H1 (cell line): ENCODE measurements at regions not wholly inside any gene's neighbourhood (a gene's known extent, or its start where the extent isn't known, plus 50 kb on each side); places are given as distances from the start of the nearest gene placed in this dataset.

Source experiments
- CTCF ChIA-PET: fragments of 300-600 bp; sonication (Branson Sonifier 250); formaldehyde crosslinking; loops from one replicate; lab custom pipeline; 2021; ENCODE audit not compliant: partially characterized antibody; lab: Charles Lee
- POLR2A ChIA-PET: fragments of 300-600 bp; sonication (Branson Sonifier 250); formaldehyde crosslinking; loops from one replicate; lab custom pipeline; 2021; ENCODE audit warnings: inconsistent platforms; ENCODE audit not compliant: partially characterized antibody; lab: Charles Lee
- DNase-seq, 2 experiments: peaks; one replicate each; pipeline versions ENCODE4 v3.0.0 to v3.0.0-alpha.2; 2010 to 2022; ENCODE audit warnings: low spot score in 2 of 2, low read depth in 1 of 2, mixed read lengths in 1 of 2
- FAIRE-seq: peaks from 2 replicates; lab custom pipeline; 2011; peaks lifted over from hg19 to GRCh38; lab: Jason Lieb, UNC
- H2AFZ ChIP-seq: 2 replicates; pipeline ENCODE4 v1.8.1; 2012; ENCODE audit warnings: low read length, inconsistent platforms
- H2AK5ac ChIP-seq: 2 replicates; pipeline ENCODE4 v1.6.1; 2013; ENCODE audit warnings: low read depth, low read length
- H2BK120ac ChIP-seq: replicated peaks from 2 replicates; pipeline ENCODE3; 2013; ENCODE audit warnings: low read depth, low read length, inconsistent platforms
- H2BK12ac ChIP-seq: 2 replicates; pipeline ENCODE4 v1.6.1; 2013; ENCODE audit warnings: low read depth, low read length
- H2BK15ac ChIP-seq: 2 replicates; pipeline ENCODE4 v1.6.1; 2013; ENCODE audit warnings: low read length
- H2BK20ac ChIP-seq: 2 replicates; pipeline ENCODE4 v1.6.1; 2013; ENCODE audit warnings: low read length
- H2BK5ac ChIP-seq: 2 replicates; pipeline ENCODE4 v1.6.1; 2013; ENCODE audit warnings: low read depth, low read length
- H3K14ac ChIP-seq: 2 replicates; pipeline ENCODE4 v1.6.1; 2013; ENCODE audit warnings: inconsistent platforms; ENCODE audit not compliant: insufficient read length
- H3K18ac ChIP-seq: 2 replicates; pipeline ENCODE4 v1.6.1; 2013; ENCODE audit warnings: low read length; ENCODE audit errors: extremely low read depth
- H3K23ac ChIP-seq: 2 replicates; pipeline ENCODE4 v1.6.1; 2013; ENCODE audit warnings: inconsistent platforms; ENCODE audit not compliant: insufficient read length
- H3K23me2 ChIP-seq: 2 replicates; pipeline ENCODE4 v1.6.1; 2013; ENCODE audit warnings: low read depth, low read length
- H3K27ac ChIP-seq: 2 replicates; pipeline ENCODE4 v1.6.1; 2011; ENCODE audit warnings: low read depth, low read length, inconsistent platforms
- H3K27me3 ChIP-seq, 4 experiments: replicated peaks in 1 of 4; 1 replicate in 1 of 4; 2 replicates in 3 of 4; pipeline versions ENCODE4 v1.6.1 to v1.8.1; 2011 to 2013; ENCODE audit warnings: low read length in 3 of 4, mild to moderate bottlenecking in 3 of 4, inconsistent platforms in 2 of 4, mixed read lengths in 2 of 4, moderate library complexity in 1 of 4; ENCODE audit not compliant: control insufficient read depth in 3 of 4, insufficient read depth in 3 of 4; ENCODE audit errors: extremely low read depth in 1 of 4
- H3K36me3 ChIP-seq, 4 experiments: 2 replicates each; pipeline versions ENCODE4 v1.6.1 to v1.8.1; 2011 to 2013; ENCODE audit warnings: mild to moderate bottlenecking in 4 of 4, low read length in 3 of 4, moderate library complexity in 2 of 4, control low read depth in 1 of 4, inconsistent platforms in 1 of 4; ENCODE audit not compliant: insufficient read depth in 4 of 4, control insufficient read depth in 2 of 4
- H3K4ac ChIP-seq: replicated peaks from 2 replicates; pipeline ENCODE3; 2013; ENCODE audit warnings: low read length, low read depth, mixed read lengths, inconsistent platforms; ENCODE audit not compliant: insufficient read length
- H3K4me1 ChIP-seq, 4 experiments: replicated peaks in 1 of 4; 1 replicate in 1 of 4; 2 replicates in 3 of 4; pipeline versions ENCODE4 v1.6.1 to v1.8.1; 2011 to 2013; ENCODE audit warnings: low read length in 3 of 4, inconsistent platforms in 2 of 4, mixed read lengths in 1 of 4; ENCODE audit not compliant: insufficient read depth in 4 of 4, control insufficient read depth in 3 of 4
- H3K4me2 ChIP-seq, 2 experiments: 2 replicates each; pipeline versions ENCODE4 v1.6.1 to v1.8.1; 2011 to 2013; ENCODE audit warnings: low read depth in 2 of 2, low read length in 2 of 2, control low read depth in 1 of 2, inconsistent platforms in 1 of 2, mild to moderate bottlenecking in 1 of 2; ENCODE audit not compliant: insufficient read depth in 1 of 2
- H3K4me3 ChIP-seq, 4 experiments: fragments of 200-600, 300-600 bp in 1 of 4; sonication (generic), shearing (Covaris generic), sonication (Bioruptor Twin) in 1 of 4; 2 replicates each; pipeline versions ENCODE4 v1.5.1 to v1.8.1; 2011 to 2016; ENCODE audit warnings: low read length in 4 of 4, low read depth in 3 of 4, control low read depth in 2 of 4, inconsistent platforms in 2 of 4, mild to moderate bottlenecking in 2 of 4, mixed read lengths in 1 of 4, moderate library complexity in 1 of 4; ENCODE audit not compliant: insufficient read depth in 2 of 4; ENCODE audit errors: extremely low read depth in 1 of 4
- H3K56ac ChIP-seq: replicated peaks from 2 replicates; pipeline ENCODE3; 2013; ENCODE audit warnings: low read depth, mild to moderate bottlenecking, mixed read lengths, low read length, inconsistent platforms; ENCODE audit not compliant: insufficient read length
- H3K79me1 ChIP-seq: 2 replicates; pipeline ENCODE4 v1.6.1; 2013; ENCODE audit warnings: low read depth, low read length, control low read depth
- H3K79me2 ChIP-seq, 2 experiments: 2 replicates each; pipeline versions ENCODE4 v1.6.1 to v1.8.1; 2012 to 2013; ENCODE audit warnings: low read length in 2 of 2, mild to moderate bottlenecking in 2 of 2, inconsistent platforms in 1 of 2; ENCODE audit not compliant: insufficient read depth in 2 of 2, control insufficient read depth in 1 of 2
- H3K9ac ChIP-seq, 4 experiments: replicated peaks in 1 of 4; 1 replicate in 1 of 4; 2 replicates in 3 of 4; pipeline versions ENCODE4 v1.6.1 to v1.8.1; 2011 to 2013; ENCODE audit warnings: low read depth in 3 of 4, low read length in 3 of 4, control low read depth in 2 of 4, mild to moderate bottlenecking in 2 of 4, moderate library complexity in 2 of 4, inconsistent platforms in 1 of 4; ENCODE audit errors: extremely low read depth in 1 of 4
- H3K9me3 ChIP-seq, 2 experiments: 2 replicates each; pipeline versions ENCODE4 v1.6.1 to v1.8.1; 2012 to 2013; ENCODE audit warnings: mild to moderate bottlenecking in 2 of 2, moderate library complexity in 2 of 2, control low read depth in 1 of 2, inconsistent platforms in 1 of 2, low read depth in 1 of 2, low read length in 1 of 2, mixed read lengths in 1 of 2; ENCODE audit not compliant: insufficient read depth in 2 of 2
- H4K20me1 ChIP-seq, 2 experiments: replicated peaks in 1 of 2; 2 replicates each; pipeline versions ENCODE3 to v1.8.1; 2011 to 2013; ENCODE audit warnings: inconsistent platforms in 2 of 2, low read length in 2 of 2, mild to moderate bottlenecking in 1 of 2; ENCODE audit not compliant: insufficient read depth in 2 of 2, control insufficient read depth in 1 of 2
- H4K5ac ChIP-seq: 2 replicates; pipeline ENCODE4 v1.6.1; 2013; ENCODE audit warnings: low read length, low read depth, mixed read lengths, inconsistent platforms; ENCODE audit not compliant: insufficient read length
- H4K8ac ChIP-seq: 2 replicates; pipeline ENCODE4 v1.8.0; 2013; ENCODE audit warnings: mild to moderate bottlenecking, moderate library complexity, low read length, inconsistent platforms; ENCODE audit not compliant: insufficient read depth; ENCODE audit errors: extremely low read depth
- H4K91ac ChIP-seq: replicated peaks from 2 replicates; pipeline ENCODE3; 2013; ENCODE audit warnings: low read length, mixed read lengths, inconsistent platforms; ENCODE audit not compliant: insufficient read length
- ATF3 ChIP-seq: IDR thresholded peaks from 2 replicates; pipeline ENCODE4 v1.6.1; 2011; ENCODE audit warnings: low read depth, mild to moderate bottlenecking, low read length; ENCODE audit not compliant: insufficient read depth
- BCL11A ChIP-seq, 2 experiments: IDR thresholded peaks; one replicate each; pipeline ENCODE4 v1.6.1; 2011; ENCODE audit warnings: low read depth in 2 of 2, low read length in 2 of 2, mild to moderate bottlenecking in 2 of 2
- CTBP2 ChIP-seq: IDR thresholded peaks from 2 replicates; pipeline ENCODE4 v1.7.0; 2011; ENCODE audit warnings: borderline replicate concordance, mild to moderate bottlenecking, moderate library complexity, mixed read lengths, low read length; ENCODE audit not compliant: insufficient read depth, insufficient read length
- KDM4A ChIP-seq: IDR thresholded peaks from one replicate; pipeline ENCODE4 v1.7.1; 2012; ENCODE audit warnings: low read depth, mild to moderate bottlenecking, moderate library complexity, low read length, inconsistent platforms; ENCODE audit not compliant: severe bottlenecking
- KDM5A ChIP-seq: fragments of 200-600 bp; IDR thresholded peaks from 2 replicates; pipeline ENCODE4 v1.7.1; 2012; ENCODE audit warnings: mild to moderate bottlenecking, low read length, inconsistent platforms, mixed read lengths
- RAD21 ChIP-seq, 2 experiments: IDR thresholded peaks in 1 of 2; conservative IDR thresholded peaks in 1 of 2; 2 replicates each; pipeline ENCODE4 v1.6.1; 2011; ENCODE audit warnings: low read depth in 2 of 2, low read length in 2 of 2, improper control_type of control experiment in 1 of 2, inconsistent platforms in 1 of 2, mild to moderate bottlenecking in 1 of 2, moderate library complexity in 1 of 2
- RNF2 ChIP-seq: fragments of 200-900, 300-1000 bp; sonication (generic); IDR thresholded peaks from 2 replicates; pipeline ENCODE4 v1.7.1; 2016; ENCODE audit warnings: borderline replicate concordance, low read depth, mild to moderate bottlenecking, antibody characterized with exemption, low read length; ENCODE audit not compliant: poor library complexity, severe bottlenecking; ENCODE audit errors: missing control alignments
- RXRA ChIP-seq: IDR thresholded peaks from 2 replicates; pipeline ENCODE4 v1.6.1; 2011; ENCODE audit warnings: low read depth, mild to moderate bottlenecking, low read length, moderate library complexity; ENCODE audit not compliant: insufficient read depth
- SP2 ChIP-seq: IDR thresholded peaks from 2 replicates; pipeline ENCODE4 v1.6.1; 2012; ENCODE audit warnings: mild to moderate bottlenecking, low read length, inconsistent platforms
- SRF ChIP-seq: IDR thresholded peaks from 2 replicates; pipeline ENCODE4 v1.6.1; 2011; ENCODE audit warnings: mild to moderate bottlenecking, low read depth, low read length, moderate library complexity
- TAF7 ChIP-seq: optimal IDR thresholded peaks from 2 replicates; pipeline ENCODE3; 2011; ENCODE audit warnings: low read depth, mild to moderate bottlenecking, inconsistent platforms, low read length, moderate library complexity, borderline replicate concordance
- WGBS, 2 experiments: shearing (Covaris generic) in 1 of 2; methylation state at CpG; one replicate each; pipeline versions ENCODE4 v1.1.6 to v1.1.7; 2013 to 2015; ENCODE audit warnings: low lambda C conversion rate in 2 of 2, mixed read lengths in 2 of 2, inconsistent platforms in 1 of 2, low coverage in 1 of 2, missing lambda C conversion rate in 1 of 2; ENCODE audit not compliant: insufficient replicate concordance in 2 of 2, insufficient coverage in 1 of 2, insufficient read length in 1 of 2; ENCODE audit errors: extremely low coverage in 1 of 2, missing lambda C conversion rate in 1 of 2; 5-methylcytosine and 5-hydroxymethylcytosine counted together
- TF ChIP-seq, protein P1 (sequence below): IDR thresholded peaks from 2 replicates; pipeline ENCODE4 v1.6.1; 2011; ENCODE audit warnings: low read length, improper control_type of control experiment

- H3K27me3 ChIP-seq: no peaks in the 10 kb centered on the region
- FAIRE-seq: no peak
- TF ChIP-seq, protein P1, sequence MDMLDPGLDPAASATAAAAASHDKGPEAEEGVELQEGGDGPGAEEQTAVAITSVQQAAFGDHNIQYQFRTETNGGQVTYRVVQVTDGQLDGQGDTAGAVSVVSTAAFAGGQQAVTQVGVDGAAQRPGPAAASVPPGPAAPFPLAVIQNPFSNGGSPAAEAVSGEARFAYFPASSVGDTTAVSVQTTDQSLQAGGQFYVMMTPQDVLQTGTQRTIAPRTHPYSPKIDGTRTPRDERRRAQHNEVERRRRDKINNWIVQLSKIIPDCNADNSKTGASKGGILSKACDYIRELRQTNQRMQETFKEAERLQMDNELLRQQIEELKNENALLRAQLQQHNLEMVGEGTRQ: no peak
- TF ChIP-seq RXRA (no peak), SP2 (no peak), BCL11A (IDR thresholded peaks at IDR 0.05; ENCODE audit: low read depth in 2 of 2, low read length in 2 of 2) (no peak), TAF7 (no peak), CTBP2 (no peak), RAD21 (IDR thresholded peaks at IDR 0.05 in 1 of 2, conservative IDR thresholded peaks at IDR 0.05 in 1 of 2; ENCODE audit: low read depth in 2 of 2, low read length in 2 of 2) (no peak), SRF (no peak), KDM4A (no peak), RNF2 (no peak), KDM5A (no peak), ATF3 (no peak)
- H2AK5ac ChIP-seq: no peak overlapping the region
- DNase-seq: no peak
- H3K27ac ChIP-seq: no peak overlapping the region
- H4K20me1 ChIP-seq: no peaks in the 10 kb centered on the region
- POLR2A ChIA-PET: no interaction called here
- no peak overlapping the region for H2BK5ac ChIP-seq
- CTCF ChIA-PET: no interaction called here
- 88% methylated on average over 2 of the region's 2 CpGs; no CpG with 5 or more reads in 1 of the 2 experiments for WGBS, 2 experiments
- H3K79me2 ChIP-seq: no peaks in the 10 kb centered on the region
- no peaks in the 10 kb centered on the region for H3K36me3 ChIP-seq
- no peak overlapping the region for H2BK12ac ChIP-seq
- H4K91ac ChIP-seq: no peak overlapping the region
- no peak overlapping the region for H3K56ac ChIP-seq
- H3K4me1 ChIP-seq: no peaks in the 10 kb centered on the region
- no peak overlapping the region for H2BK15ac ChIP-seq
- H2BK120ac ChIP-seq: no peak overlapping the region
- no peak overlapping the region for H2AFZ ChIP-seq
- H3K4me3 ChIP-seq: no peak overlapping the region
- H2BK20ac ChIP-seq: no peak overlapping the region
- H3K23ac ChIP-seq: no peak overlapping the region
- no peak overlapping the region for H3K9ac ChIP-seq
- H3K23me2 ChIP-seq: no peaks in the 10 kb centered on the region
- H4K5ac ChIP-seq: no peak overlapping the region
- H4K8ac ChIP-seq: no peak overlapping the region
- no peaks in the 10 kb centered on the region for H3K79me1 ChIP-seq
- H3K4ac ChIP-seq: no peak overlapping the region
- H3K18ac ChIP-seq: no peak overlapping the region
- H3K14ac ChIP-seq: no peak overlapping the region
- H3K4me2 ChIP-seq: no peak overlapping the region
- H3K9me3 ChIP-seq: peaks cover 21 to 25% of the 10 kb centered on the region in 2 experiments
Measured at GRCh38 chr7:159306012-159306411, 161.3 kb upstream of the VIPR2 start.
